Stomach (tissue), 8 donors: ENCODE measurements at regions not wholly inside any gene's neighbourhood (a gene's known extent, or its start where the extent isn't known, plus 50 kb on each side); places are given as distances from the start of the nearest gene placed in this dataset.

ENCODE experiments used
- DNase-seq, 2 donors: peaks; one replicate each; pipeline versions ENCODE4 v3.0.0 to v3.0.0-alpha.2; 2013 to 2019
- H3K27ac ChIP-seq, 5 donors: fragments of 200-600 bp in 4 of 5; sonication (generic) in 4 of 5; one replicate each; pipeline ENCODE4 v1.5.1; 2013 to 2019; ENCODE audit warnings: mild to moderate bottlenecking in 1 of 5, moderate library complexity in 1 of 5
- H3K27me3 ChIP-seq, 3 donors: fragments of 200-600 bp; sonication (generic); one replicate each; pipeline ENCODE4 v1.5.1; 2017 to 2019; ENCODE audit warnings: mixed run types in 1 of 3
- H3K36me3 ChIP-seq, 4 donors: fragments of 200-600 bp; sonication (generic); 1 replicate in 3 of 4; 2 replicates in 1 of 4; pipeline ENCODE4 v1.5.1; 2016 to 2019
- H3K4me1 ChIP-seq, 4 donors: fragments of 200-600 bp; sonication (generic); one replicate each; pipeline ENCODE4 v1.5.1; 2016 to 2019
- H3K4me3 ChIP-seq, 4 donors: fragments of 200-600 bp; sonication (generic) in 3 of 4; one replicate each; pipeline ENCODE4 v1.5.1; 2016 to 2019; ENCODE audit warnings: mild to moderate bottlenecking in 1 of 4
- H3K9me3 ChIP-seq, 4 donors: fragments of 200-600 bp; sonication (generic); one replicate each; pipeline ENCODE4 v1.5.1; 2016 to 2019
- EP300 ChIP-seq: sonication (generic); formaldehyde crosslinking; IDR thresholded peaks from one replicate; pipeline ENCODE4 v1.6.1; 2017; ENCODE audit warnings: antibody characterized with exemption
- POLR2A ChIP-seq, 4 donors: fragments of 450-650 bp; IDR thresholded peaks; one replicate each; pipeline ENCODE4 v1.6.1; 2016; ENCODE audit warnings: antibody characterized with exemption in 4 of 4, control low read depth in 2 of 4, mild to moderate bottlenecking in 1 of 4, moderate library complexity in 1 of 4
- POLR2AphosphoS5 ChIP-seq, 3 donors: sonication (generic); formaldehyde crosslinking; IDR thresholded peaks; one replicate each; pipeline ENCODE4 v1.6.1; 2016; ENCODE audit warnings: antibody characterized with exemption in 3 of 3
- WGBS, 5 donors: extraction: QIAGEN DNeasy Blood & Tissue Kit in 3 of 5; methylation state at CpG; one replicate each; pipeline versions ENCODE4 v1.1.5 to v1.1.7; 2013 to 2018; 5-methylcytosine and 5-hydroxymethylcytosine counted together
- intact Hi-C: fragments of 100-400 bp; cut with DNase I; formaldehyde crosslinking; loops from one replicate; pipeline ENCODE4 v1.15.1; 2023; ENCODE audit warnings: low total_unique reads
- TF ChIP-seq, protein P1 (sequence below), 7 experiments: fragments of 450-650 bp in 4 of 7; fragments of 200-600 bp in 3 of 7; sonication (generic) in 3 of 7; IDR thresholded peaks; one replicate each; pipeline ENCODE4 v1.5.1; 2016 to 2019; ENCODE audit warnings: antibody characterized with exemption in 7 of 7, control low read depth in 2 of 7, mild to moderate bottlenecking in 1 of 7
- donor health status: healthy with polysubstance abuse.
- donor health status: Bipolar disorder and iron deficiency.
- donor health status: healthy.

- intact Hi-C loops: no loop called here
- Histone ChIP-seq H3K4me1 (no peaks in the 10 kb centered on the region), H3K27me3 (no peaks in the 10 kb centered on the region), H3K36me3 (no peaks in the 10 kb centered on the region), H3K27ac (no peak overlapping the region), H3K4me3 (no peak overlapping the region), H3K9me3 (no peaks in the 10 kb centered on the region)
- TF ChIP-seq, protein P1, sequence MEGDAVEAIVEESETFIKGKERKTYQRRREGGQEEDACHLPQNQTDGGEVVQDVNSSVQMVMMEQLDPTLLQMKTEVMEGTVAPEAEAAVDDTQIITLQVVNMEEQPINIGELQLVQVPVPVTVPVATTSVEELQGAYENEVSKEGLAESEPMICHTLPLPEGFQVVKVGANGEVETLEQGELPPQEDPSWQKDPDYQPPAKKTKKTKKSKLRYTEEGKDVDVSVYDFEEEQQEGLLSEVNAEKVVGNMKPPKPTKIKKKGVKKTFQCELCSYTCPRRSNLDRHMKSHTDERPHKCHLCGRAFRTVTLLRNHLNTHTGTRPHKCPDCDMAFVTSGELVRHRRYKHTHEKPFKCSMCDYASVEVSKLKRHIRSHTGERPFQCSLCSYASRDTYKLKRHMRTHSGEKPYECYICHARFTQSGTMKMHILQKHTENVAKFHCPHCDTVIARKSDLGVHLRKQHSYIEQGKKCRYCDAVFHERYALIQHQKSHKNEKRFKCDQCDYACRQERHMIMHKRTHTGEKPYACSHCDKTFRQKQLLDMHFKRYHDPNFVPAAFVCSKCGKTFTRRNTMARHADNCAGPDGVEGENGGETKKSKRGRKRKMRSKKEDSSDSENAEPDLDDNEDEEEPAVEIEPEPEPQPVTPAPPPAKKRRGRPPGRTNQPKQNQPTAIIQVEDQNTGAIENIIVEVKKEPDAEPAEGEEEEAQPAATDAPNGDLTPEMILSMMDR (IDR thresholded peaks at IDR 0.05): no peak
- TF ChIP-seq POLR2A (IDR thresholded peaks at IDR 0.05) (no peak), EP300 (no peak), POLR2AphosphoS5 (IDR thresholded peaks at IDR 0.05) (no peak)
- no peak for DNase-seq
- 57 to 66% (median 65%) methylated on average over 12 of the region's 12 CpGs for WGBS, 5 donors
These were observed 189.9 kb upstream of the PDE1C start for GRCh38 chr7:32259931-32260596.

DNA sequence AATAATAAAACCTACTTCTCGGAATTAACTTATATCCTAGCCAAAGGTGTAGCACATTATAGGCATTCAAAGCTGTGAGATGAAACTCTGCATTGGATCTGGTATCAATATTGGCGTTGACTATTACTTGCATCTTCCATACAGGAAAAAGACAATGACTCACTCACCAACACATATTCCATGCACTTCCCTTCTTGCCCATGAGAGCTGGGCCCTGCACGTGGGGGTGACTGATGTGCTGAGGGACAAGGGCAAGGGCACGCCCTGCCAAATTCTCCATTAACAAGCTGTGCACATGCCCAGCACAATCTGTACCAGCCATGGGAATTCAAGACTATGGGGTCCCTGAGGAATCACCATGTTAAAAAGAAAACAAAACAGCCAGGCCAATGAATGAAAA, 188.1 kb upstream of the PDE1C start:
- Histone ChIP-seq H3K4me3 (no peak overlapping the region), H3K27ac (no peak overlapping the region), H3K4me1 (no peaks in the 10 kb centered on the region), H3K9me3 (no peaks in the 10 kb centered on the region), H3K27me3 (no peaks in the 10 kb centered on the region), H3K36me3 (no peaks in the 10 kb centered on the region)
- no peak for DNase-seq
- TF ChIP-seq POLR2A (IDR thresholded peaks at IDR 0.05) (no peak), POLR2AphosphoS5 (IDR thresholded peaks at IDR 0.05) (no peak), EP300 (no peak)
- TF ChIP-seq, protein P1 (IDR thresholded peaks at IDR 0.05): no peak
- WGBS, 5 donors: 69 to 89% (median 88%) methylated on average over 4 of the region's 4 CpGs
- intact Hi-C loops: no loop called here

DNA sequence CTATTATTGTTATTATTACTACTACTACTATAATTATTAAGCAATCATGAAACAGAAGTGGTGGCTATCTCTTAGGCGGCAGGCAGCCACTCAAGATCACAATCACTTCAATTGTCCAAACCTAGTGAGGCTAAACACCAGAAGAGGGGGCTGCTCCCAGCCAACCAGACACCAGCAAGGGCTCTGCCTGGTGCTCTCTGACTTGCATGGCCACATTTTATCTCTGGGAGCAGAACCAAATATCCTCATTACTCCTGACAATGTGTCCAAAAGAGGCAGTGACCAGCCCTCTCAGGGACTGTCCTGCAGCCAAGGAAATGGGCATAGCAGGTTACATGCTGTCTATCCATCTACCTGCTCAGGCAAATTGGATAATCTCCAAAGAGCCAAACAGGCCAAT, 187.4 kb upstream of the PDE1C start:
- no peak overlapping the region for H3K4me3 ChIP-seq
- no peak for DNase-seq
- H3K27me3 ChIP-seq: no peaks in the 10 kb centered on the region
- H3K27ac ChIP-seq: no peak overlapping the region
- WGBS, 5 donors: 52 to 66% (median 58%) methylated on average over 1 of the region's 1 CpG
- TF ChIP-seq POLR2A (IDR thresholded peaks at IDR 0.05) (no peak), EP300 (no peak), POLR2AphosphoS5 (IDR thresholded peaks at IDR 0.05) (no peak)
- TF ChIP-seq, protein P1 (IDR thresholded peaks at IDR 0.05): no peak
- no peaks in the 10 kb centered on the region for H3K9me3 ChIP-seq
- intact Hi-C loops: no loop called here
- H3K4me1 ChIP-seq: no peaks in the 10 kb centered on the region
- H3K36me3 ChIP-seq: no peaks in the 10 kb centered on the region

- H3K27me3 ChIP-seq: no peaks in the 10 kb centered on the region
- TF ChIP-seq POLR2AphosphoS5 (IDR thresholded peaks at IDR 0.05) (no peak), EP300 (no peak), POLR2A (IDR thresholded peaks at IDR 0.05) (no peak)
- TF ChIP-seq, protein P1 (IDR thresholded peaks at IDR 0.05): no peak
- H3K4me1 ChIP-seq: no peaks in the 10 kb centered on the region
- no peak for DNase-seq
- no peak overlapping the region for H3K4me3 ChIP-seq
- H3K9me3 ChIP-seq: no peaks in the 10 kb centered on the region
- no peaks in the 10 kb centered on the region for H3K36me3 ChIP-seq
- 44 to 71% (median 66%) methylated on average over 2 of the region's 2 CpGs for WGBS, 5 donors
- no peak overlapping the region for H3K27ac ChIP-seq
- intact Hi-C loops: no loop called here
These were observed 186.6 kb upstream of the PDE1C start for GRCh38 chr7:32256811-32257210.
